ENCODE measurements at regions not wholly inside any gene's neighbourhood (a gene's known extent, or its start where the extent isn't known, plus 50 kb on each side); places are given as distances from the start of the nearest gene placed in this dataset.

GRCh38 chr20:60242836-60243505 is 284.7 kb downstream of the CDH26 start:
- H3K9ac ChIP-seq = no peak overlapping the region
- no peaks in the 10 kb centered on the region for H3F3A ChIP-seq (replicated peaks; ENCODE audit: insufficient read depth)
- no peaks in the 10 kb centered on the region for H3K9me3 ChIP-seq
- no peaks in the 10 kb centered on the region for H3K4me1 ChIP-seq (ENCODE audit: control insufficient read depth in 1 of 2, insufficient read depth in 2 of 2, low read depth in 1 of 2, low read length in 1 of 2)
- no peak overlapping the region for H2AFZ ChIP-seq (ENCODE audit: low read depth)
- H4K20me1 ChIP-seq (ENCODE audit: insufficient read depth) = no peaks in the 10 kb centered on the region
- H3K79me2 ChIP-seq (ENCODE audit: insufficient read depth) = no peaks in the 10 kb centered on the region
- TF ChIP-seq TEAD4 (IDR thresholded peaks at IDR 0.05; ENCODE audit: borderline replicate concordance, insufficient read depth) (no peak), CHD2 (IDR thresholded peaks at IDR 0.05; ENCODE audit: low read length, partially characterized antibody) (no peak), JUND (IDR thresholded peaks at IDR 0.05) (no peak), MEF2A (IDR thresholded peaks at IDR 0.05; ENCODE audit: borderline replicate concordance, low read depth) (no peak), RXRA (IDR thresholded peaks at IDR 0.05; ENCODE audit: borderline replicate concordance, low read depth) (no peak)
- no peaks in the 10 kb centered on the region for H3K9me2 ChIP-seq
- no peak overlapping the region for H3K4me3 ChIP-seq (ENCODE audit: low read depth in 2 of 2, low read length in 1 of 2)
- H3K36me3 ChIP-seq (replicated peaks in 1 of 2; ENCODE audit: control insufficient read depth in 1 of 2, insufficient read depth in 2 of 2, low read length in 1 of 2) = no peaks in the 10 kb centered on the region
- CTCF ChIA-PET = no interaction called here
- no peaks in the 10 kb centered on the region for H3K27me3 ChIP-seq (ENCODE audit: insufficient read depth)
- no peak overlapping the region for H3K27ac ChIP-seq (ENCODE audit: low read depth in 2 of 2, low read length in 1 of 2)
- DNase-seq = no peak
- WGBS (ENCODE audit: low lambda C conversion rate) = 13% methylated on average over 4 of the region's 4 CpGs
- no peak overlapping the region for H3K4me2 ChIP-seq
- POLR2A ChIA-PET = no interaction called here

DNA sequence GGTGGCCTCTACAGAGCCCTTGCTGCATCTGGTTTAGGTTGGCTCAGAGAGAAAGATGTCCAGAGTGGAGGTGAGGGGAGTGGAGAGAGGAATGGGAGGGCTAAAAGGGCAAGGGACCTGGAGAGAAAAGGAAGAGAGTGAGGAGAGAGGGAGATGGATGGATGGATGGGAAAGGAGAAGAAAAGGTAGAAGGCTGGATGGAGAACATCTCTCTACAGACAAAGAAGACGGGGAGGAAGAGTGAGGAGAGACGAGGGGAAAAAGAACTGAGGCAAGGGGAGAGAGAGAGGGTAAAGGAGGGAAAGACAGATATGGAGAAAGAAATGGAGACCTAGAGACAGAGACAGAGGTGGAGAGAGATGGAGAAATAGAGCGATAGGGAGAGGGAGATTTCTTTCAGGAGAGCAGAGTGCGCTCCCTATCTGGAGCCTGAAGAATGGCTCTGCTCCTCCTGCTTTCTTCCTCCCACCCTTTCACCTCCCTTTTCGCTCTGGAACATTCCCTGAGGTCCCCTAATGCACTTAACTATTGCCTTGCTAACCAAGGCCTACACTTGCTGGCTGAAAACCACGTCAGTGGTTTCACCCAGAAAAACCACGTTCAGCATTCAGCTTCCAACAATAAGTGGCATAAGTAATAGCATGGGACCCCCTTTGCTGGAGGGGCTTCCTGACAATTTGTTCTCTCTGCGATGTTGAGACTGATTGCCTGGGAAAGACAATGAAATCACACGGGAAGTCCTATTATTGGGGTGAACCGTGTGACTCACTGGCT is 286.3 kb downstream of the CDH26 start:
- H3K79me2 ChIP-seq (ENCODE audit: insufficient read depth) = no peaks in the 10 kb centered on the region
- H3K27me3 ChIP-seq (ENCODE audit: insufficient read depth) = no peaks in the 10 kb centered on the region
- no peaks in the 10 kb centered on the region for H3F3A ChIP-seq (replicated peaks; ENCODE audit: insufficient read depth)
- H3K4me2 ChIP-seq = no peak overlapping the region
- H3K4me1 ChIP-seq (ENCODE audit: control insufficient read depth in 1 of 2, insufficient read depth in 2 of 2, low read depth in 1 of 2, low read length in 1 of 2) = no peaks in the 10 kb centered on the region
- CTCF ChIA-PET = interaction anchor here (0.9 to 1.1 kb wide), 2 partner anchors 18 to 34 kb away, joined by 3 read pairs; no protein-coding TSS in a partner anchor
- no peak overlapping the region for H3K9ac ChIP-seq
- TF ChIP-seq MXI1 (IDR thresholded peaks at IDR 0.05; ENCODE audit: low read depth, low read length) (no peak), FOXM1 (IDR thresholded peaks at IDR 0.05; ENCODE audit: low read depth) (no peak), NFIC (IDR thresholded peaks at IDR 0.05; ENCODE audit: borderline replicate concordance) (no peak), GABPA (IDR thresholded peaks at IDR 0.05; ENCODE audit: low read depth) (no peak), SIN3A (IDR thresholded peaks at IDR 0.05; ENCODE audit: borderline replicate concordance, low read depth, low read length) (no peak), ELF1 (IDR thresholded peaks at IDR 0.05) (no peak), SMC3 (IDR thresholded peaks at IDR 0.05; ENCODE audit: low read depth, low read length) (no peak), YY1 (IDR thresholded peaks at IDR 0.05; ENCODE audit: low read depth) (no peak), FOXJ3 (CRISPR knock-in tag; IDR thresholded peaks at IDR 0.05) (no peak), RFX5 (IDR thresholded peaks at IDR 0.05; ENCODE audit: low read length) (no peak)
- TF ChIP-seq, protein P1, sequence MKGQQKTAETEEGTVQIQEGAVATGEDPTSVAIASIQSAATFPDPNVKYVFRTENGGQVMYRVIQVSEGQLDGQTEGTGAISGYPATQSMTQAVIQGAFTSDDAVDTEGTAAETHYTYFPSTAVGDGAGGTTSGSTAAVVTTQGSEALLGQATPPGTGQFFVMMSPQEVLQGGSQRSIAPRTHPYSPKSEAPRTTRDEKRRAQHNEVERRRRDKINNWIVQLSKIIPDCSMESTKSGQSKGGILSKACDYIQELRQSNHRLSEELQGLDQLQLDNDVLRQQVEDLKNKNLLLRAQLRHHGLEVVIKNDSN (IDR thresholded peaks at IDR 0.05; ENCODE audit: borderline replicate concordance, low read depth) = no peak
- no peaks in the 10 kb centered on the region for H3K36me3 ChIP-seq (replicated peaks in 1 of 2; ENCODE audit: control insufficient read depth in 1 of 2, insufficient read depth in 2 of 2, low read length in 1 of 2)
- H2AFZ ChIP-seq (ENCODE audit: low read depth) = no peak overlapping the region
- no peaks in the 10 kb centered on the region for H3K9me3 ChIP-seq
- H3K9me2 ChIP-seq = no peaks in the 10 kb centered on the region
- DNase-seq = no peak
- no peak overlapping the region for H3K27ac ChIP-seq (ENCODE audit: low read depth in 2 of 2, low read length in 1 of 2)
- POLR2A ChIA-PET = interaction anchor here (1.1 kb wide), 1 partner anchor 10 kb away, joined by 3 read pairs; no protein-coding TSS in a partner anchor
- no peaks in the 10 kb centered on the region for H4K20me1 ChIP-seq (ENCODE audit: insufficient read depth)
- 35% methylated on average over 10 of the region's 10 CpGs for WGBS (ENCODE audit: low lambda C conversion rate)
- no peak overlapping the region for H3K4me3 ChIP-seq (ENCODE audit: low read depth in 2 of 2, low read length in 1 of 2)

All from SK-N-SH (cell line).